H1 (cell line): ENCODE measurements at regions not wholly inside any gene's neighbourhood (a gene's known extent, or its start where the extent isn't known, plus 50 kb on each side); places are given as distances from the start of the nearest gene placed in this dataset.

Source experiments
- ATF2 ChIP-seq: IDR thresholded peaks from 2 replicates; pipeline ENCODE4 v1.6.1; 2012; ENCODE audit warnings: low read length, inconsistent platforms
- BCL11A ChIP-seq, 2 experiments: IDR thresholded peaks; one replicate each; pipeline ENCODE4 v1.6.1; 2011; ENCODE audit warnings: low read depth in 2 of 2, low read length in 2 of 2, mild to moderate bottlenecking in 2 of 2
- BRCA1 ChIP-seq: IDR thresholded peaks from 2 replicates; pipeline ENCODE4 v1.6.1; 2012; ENCODE audit warnings: low read depth, low read length, improper control_type of control experiment
- E2F6 ChIP-seq: IDR thresholded peaks from 2 replicates; pipeline ENCODE4 v1.6.1; 2012; ENCODE audit warnings: inconsistent platforms
- YY1 ChIP-seq: IDR thresholded peaks from 2 replicates; pipeline ENCODE4 v1.6.1; 2011; ENCODE audit warnings: low read depth, mild to moderate bottlenecking, low read length

- no peak for TF ChIP-seq E2F6
- no peak for TF ChIP-seq BRCA1
- no peak for TF ChIP-seq YY1
- TF ChIP-seq BCL11A (IDR thresholded peaks at IDR 0.05; ENCODE audit: low read depth in 2 of 2, low read length in 2 of 2): no peak
- TF ChIP-seq ATF2: no peak
These were observed 765.4 kb upstream of the PCDH10 start (continued) for GRCh38 chr4:132383571-132384199.
